ENCODE measurements at regions not wholly inside any gene's neighbourhood (a gene's known extent, or its start where the extent isn't known, plus 50 kb on each side); places are given as distances from the start of the nearest gene placed in this dataset.

- Histone ChIP-seq H3K4me1 (ENCODE audit: insufficient read depth, low read length) (no peaks in the 10 kb centered on the region), H4K20me1 (ENCODE audit: low read length) (no peaks in the 10 kb centered on the region), H3K9me3 (ENCODE audit: low read length) (no peaks in the 10 kb centered on the region), H2AFZ (ENCODE audit: low read length) (no peak overlapping the region), H3K27ac (ENCODE audit: low read length) (no peak overlapping the region), H3K9ac (ENCODE audit: low read length) (no peak overlapping the region), H3K4me2 (ENCODE audit: low read length) (no peak overlapping the region), H3K9me2 (replicated peaks; ENCODE audit: low read length) (no peaks in the 10 kb centered on the region), H3K4me3 (ENCODE audit: low read length) (no peak overlapping the region), H3K27me3 (ENCODE audit: low read length) (no peaks in the 10 kb centered on the region), H3K79me2 (ENCODE audit: low read length) (no peaks in the 10 kb centered on the region), H3K36me3 (ENCODE audit: low read depth, low read length) (no peaks in the 10 kb centered on the region), H3F3A (ENCODE audit: low read length, unreplicated experiment) (no peaks in the 10 kb centered on the region)
- intact Hi-C loops (cut with micrococcal nuclease) = no loop called here
- POLR2A ChIA-PET (ENCODE audit: unreplicated experiment) = no interaction called here
- CTCF ChIA-PET = no interaction called here
- TF ChIP-seq EZH2phosphoT487 (IDR thresholded peaks at IDR 0.05; ENCODE audit: borderline replicate concordance, low read length) (no peak), EZH2 (IDR thresholded peaks at IDR 0.05; ENCODE audit: low read length, unreplicated experiment) (no peak)
- TF ChIP-seq, protein P1, sequence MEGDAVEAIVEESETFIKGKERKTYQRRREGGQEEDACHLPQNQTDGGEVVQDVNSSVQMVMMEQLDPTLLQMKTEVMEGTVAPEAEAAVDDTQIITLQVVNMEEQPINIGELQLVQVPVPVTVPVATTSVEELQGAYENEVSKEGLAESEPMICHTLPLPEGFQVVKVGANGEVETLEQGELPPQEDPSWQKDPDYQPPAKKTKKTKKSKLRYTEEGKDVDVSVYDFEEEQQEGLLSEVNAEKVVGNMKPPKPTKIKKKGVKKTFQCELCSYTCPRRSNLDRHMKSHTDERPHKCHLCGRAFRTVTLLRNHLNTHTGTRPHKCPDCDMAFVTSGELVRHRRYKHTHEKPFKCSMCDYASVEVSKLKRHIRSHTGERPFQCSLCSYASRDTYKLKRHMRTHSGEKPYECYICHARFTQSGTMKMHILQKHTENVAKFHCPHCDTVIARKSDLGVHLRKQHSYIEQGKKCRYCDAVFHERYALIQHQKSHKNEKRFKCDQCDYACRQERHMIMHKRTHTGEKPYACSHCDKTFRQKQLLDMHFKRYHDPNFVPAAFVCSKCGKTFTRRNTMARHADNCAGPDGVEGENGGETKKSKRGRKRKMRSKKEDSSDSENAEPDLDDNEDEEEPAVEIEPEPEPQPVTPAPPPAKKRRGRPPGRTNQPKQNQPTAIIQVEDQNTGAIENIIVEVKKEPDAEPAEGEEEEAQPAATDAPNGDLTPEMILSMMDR (conservative IDR thresholded peaks at IDR 0.05; ENCODE audit: low read depth, low read length) = no peak
- no TSS peak for BruUV-seq (replicated peaks)
- DNase-seq (no peak), ATAC-seq (no peak)
These were observed 407.3 kb downstream of the DCAF12L2 start for GRCh38 chrX:125758819-125759218.

DNA sequence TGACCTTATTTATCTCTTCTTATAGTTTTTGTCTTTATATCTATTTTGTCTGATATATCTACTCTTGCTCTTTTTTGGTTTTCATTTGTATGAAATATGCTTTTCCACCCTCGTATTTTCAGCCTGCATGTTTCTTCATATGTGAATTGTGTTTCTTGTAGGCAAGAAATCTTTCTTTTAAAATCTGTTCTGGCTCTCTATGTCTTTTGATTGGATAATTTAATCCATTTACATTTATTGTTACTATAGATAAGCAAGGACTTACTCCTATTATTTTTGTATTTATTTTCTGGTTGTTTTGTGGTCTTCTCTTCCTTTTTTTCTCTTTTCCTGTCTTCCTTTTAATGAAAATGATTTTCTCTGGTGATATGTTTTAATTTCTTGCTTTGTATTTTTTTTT is 403.1 kb downstream of the DCAF12L2 start:
- no peak overlapping the region for H2AFZ ChIP-seq (ENCODE audit: low read length)
- BruUV-seq (replicated peaks) = no TSS peak
- DNase-seq (no peak), ATAC-seq (no peak)
- no peak for TF ChIP-seq EZH2phosphoT487 (IDR thresholded peaks at IDR 0.05; ENCODE audit: borderline replicate concordance, low read length)
- TF ChIP-seq, protein P1 (conservative IDR thresholded peaks at IDR 0.05; ENCODE audit: low read depth, low read length) = no peak
- TF ChIP-seq EZH2 (IDR thresholded peaks at IDR 0.05; ENCODE audit: low read length, unreplicated experiment) = no peak
- H3K4me1 ChIP-seq (ENCODE audit: insufficient read depth, low read length) = no peaks in the 10 kb centered on the region
- ChIA-PET CTCF (no interaction called here), POLR2A (ENCODE audit: unreplicated experiment) (no interaction called here)
- H3K4me3 ChIP-seq (ENCODE audit: low read length) = no peak overlapping the region
- no peaks in the 10 kb centered on the region for H4K20me1 ChIP-seq (ENCODE audit: low read length)
- H3K9me3 ChIP-seq (ENCODE audit: low read length) = no peaks in the 10 kb centered on the region
- H3K27ac ChIP-seq (ENCODE audit: low read length) = no peak overlapping the region
- no peak overlapping the region for H3K4me2 ChIP-seq (ENCODE audit: low read length)
- no peaks in the 10 kb centered on the region for H3F3A ChIP-seq (ENCODE audit: low read length, unreplicated experiment)
- H3K9ac ChIP-seq (ENCODE audit: low read length) = no peak overlapping the region
- H3K36me3 ChIP-seq (ENCODE audit: low read depth, low read length) = no peaks in the 10 kb centered on the region
- no peaks in the 10 kb centered on the region for H3K9me2 ChIP-seq (replicated peaks; ENCODE audit: low read length)
- H3K79me2 ChIP-seq (ENCODE audit: low read length) = no peaks in the 10 kb centered on the region
- no peaks in the 10 kb centered on the region for H3K27me3 ChIP-seq (ENCODE audit: low read length)
- intact Hi-C loops (cut with micrococcal nuclease) = no loop called here

DNA sequence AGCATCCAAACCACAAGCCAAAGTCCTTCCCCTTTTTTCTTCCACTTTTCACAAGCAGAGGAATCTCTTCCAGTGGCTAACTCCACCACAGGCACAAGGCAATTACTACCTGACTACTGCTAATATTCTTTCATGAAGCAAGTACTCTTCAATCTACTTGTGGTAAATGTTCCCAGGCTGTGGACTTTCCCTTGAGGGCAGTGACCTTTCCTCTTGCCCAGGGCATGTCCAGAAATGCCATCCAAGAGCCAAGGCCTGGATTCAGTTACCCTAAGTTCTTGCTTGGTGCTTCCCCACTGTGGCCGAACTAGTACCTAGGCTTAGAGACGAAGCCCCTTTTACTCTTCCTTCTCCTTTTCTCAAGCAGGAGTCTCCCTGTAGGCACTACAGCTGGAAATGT is 400.7 kb downstream of the DCAF12L2 start:
- no peaks in the 10 kb centered on the region for H3K4me1 ChIP-seq (ENCODE audit: insufficient read depth, low read length)
- intact Hi-C loops (cut with micrococcal nuclease) = no loop called here
- no TSS peak for BruUV-seq (replicated peaks)
- H3K4me3 ChIP-seq (ENCODE audit: low read length) = no peak overlapping the region
- H3K36me3 ChIP-seq (ENCODE audit: low read depth, low read length) = no peaks in the 10 kb centered on the region
- TF ChIP-seq EZH2 (IDR thresholded peaks at IDR 0.05; ENCODE audit: low read length, unreplicated experiment) = no peak
- H3K27ac ChIP-seq (ENCODE audit: low read length) = no peak overlapping the region
- no peaks in the 10 kb centered on the region for H3K27me3 ChIP-seq (ENCODE audit: low read length)
- no peaks in the 10 kb centered on the region for H3F3A ChIP-seq (ENCODE audit: low read length, unreplicated experiment)
- no peaks in the 10 kb centered on the region for H4K20me1 ChIP-seq (ENCODE audit: low read length)
- no peaks in the 10 kb centered on the region for H3K9me3 ChIP-seq (ENCODE audit: low read length)
- CTCF ChIA-PET = no interaction called here
- H2AFZ ChIP-seq (ENCODE audit: low read length) = no peak overlapping the region
- POLR2A ChIA-PET (ENCODE audit: unreplicated experiment) = no interaction called here
- no peak overlapping the region for H3K9ac ChIP-seq (ENCODE audit: low read length)
- ATAC-seq (no peak), DNase-seq (no peak)
- no peak overlapping the region for H3K4me2 ChIP-seq (ENCODE audit: low read length)
- H3K9me2 ChIP-seq (replicated peaks; ENCODE audit: low read length) = no peaks in the 10 kb centered on the region
- no peaks in the 10 kb centered on the region for H3K79me2 ChIP-seq (ENCODE audit: low read length)
